Nephron progenitor cell (in vitro differentiated cells): ENCODE measurements at regions not wholly inside any gene's neighbourhood (a gene's known extent, or its start where the extent isn't known, plus 50 kb on each side); places are given as distances from the start of the nearest gene placed in this dataset.
A peak's percentile ranks its signal among the peaks of the same experiment; 100 is the strongest.
"Not testable (repeated sequence)": the region's sequence is repeated elsewhere in the genome, so short reads cannot be mapped to it uniquely, and the experiment has no call there.

Experiments
- DNase-seq: peaks from one replicate; pipeline ENCODE4 v3.0.0; 2021
- H3K27ac Mint-ChIP-seq: 2 replicates; pipeline ENCODE4 v1.8.0; 2021; ENCODE audit warnings: mild to moderate bottlenecking, moderate library complexity, mixed read lengths
- H3K27me3 Mint-ChIP-seq: 2 replicates; pipeline ENCODE4 v1.8.0; 2021; ENCODE audit warnings: mild to moderate bottlenecking, low read depth, mixed read lengths; ENCODE audit not compliant: poor library complexity
- H3K36me3 Mint-ChIP-seq: 2 replicates; pipeline ENCODE4 v1.8.0; 2021; ENCODE audit warnings: low read depth, mixed read lengths
- H3K4me1 Mint-ChIP-seq: 2 replicates; pipeline ENCODE4 v1.8.0; 2021; ENCODE audit warnings: mixed read lengths
- H3K4me3 Mint-ChIP-seq: 2 replicates; pipeline ENCODE4 v1.8.0; 2021; ENCODE audit warnings: mild to moderate bottlenecking, moderate library complexity, mixed read lengths
- H3K9me3 Mint-ChIP-seq: 2 replicates; pipeline ENCODE4 v1.8.0; 2021; ENCODE audit warnings: mild to moderate bottlenecking, moderate library complexity, mixed read lengths
- CTCF ChIP-seq: fragments of 200-600 bp; sonication (generic); IDR thresholded peaks from 2 replicates; pipeline ENCODE4 v1.5.0; 2021; ENCODE audit warnings: antibody characterized with exemption

GRCh38 chr3:18086760-18087159 is 338.4 kb downstream of the SATB1 start:
- H3K4me3 Mint-ChIP-seq: no peak overlapping the region
- no peak for DNase-seq
- peaks cover 9% of the 10 kb centered on the region for H3K27me3 Mint-ChIP-seq
- peaks cover 3% of the 10 kb centered on the region for H3K9me3 Mint-ChIP-seq
- peaks cover 15% of the 10 kb centered on the region for H3K36me3 Mint-ChIP-seq
- no peak overlapping the region for H3K27ac Mint-ChIP-seq
- peaks cover 34% of the 10 kb centered on the region for H3K4me1 Mint-ChIP-seq
- TF ChIP-seq CTCF: no peak

- Mint-ChIP-seq H3K4me3 (no peak overlapping the region), H3K4me1 (peaks cover 34% of the 10 kb centered on the region), H3K27ac (peak overlapping the region; percentile 81), H3K36me3 (peaks cover 15% of the 10 kb centered on the region), H3K27me3 (peaks cover 9% of the 10 kb centered on the region), H3K9me3 (peaks cover 3% of the 10 kb centered on the region)
- DNase-seq: peak; percentile 6
- TF ChIP-seq CTCF: no peak
These were observed 339.1 kb downstream of the SATB1 start for GRCh38 chr3:18086078-18086477.

- Mint-ChIP-seq H3K4me3 (peak overlapping the region; percentile 26), H3K36me3 (peaks cover 15% of the 10 kb centered on the region), H3K27ac (peak overlapping the region; percentile 6), H3K27me3 (peaks cover 9% of the 10 kb centered on the region), H3K4me1 (peaks cover 34% of the 10 kb centered on the region), H3K9me3 (peaks cover 3% of the 10 kb centered on the region)
- DNase-seq: no peak
- no peak for TF ChIP-seq CTCF
These were observed 339.7 kb downstream of the SATB1 start for GRCh38 chr3:18085429-18085828.

GRCh38 chr3:18083273-18083590 is 340.8 kb upstream of the TBC1D5 start:
- Mint-ChIP-seq H3K4me1 (peaks cover 31% of the 10 kb centered on the region), H3K36me3 (peaks cover 15% of the 10 kb centered on the region), H3K27ac (peak overlapping the region; percentile 58)
- not testable (repeated sequence) for DNase-seq, H3K4me3 Mint-ChIP-seq, H3K9me3 Mint-ChIP-seq, H3K27me3 Mint-ChIP-seq

GRCh38 chr3:18082551-18083272 is 340.3 kb upstream of the TBC1D5 start:
- Mint-ChIP-seq H3K27me3 (no peaks in the 10 kb centered on the region), H3K27ac (peak overlapping the region; percentile 58), H3K9me3 (peaks cover 3% of the 10 kb centered on the region), H3K4me3 (no peak overlapping the region), H3K4me1 (peaks cover 26% of the 10 kb centered on the region), H3K36me3 (peaks cover 15% of the 10 kb centered on the region)
- DNase-seq: no peak
- no peak for TF ChIP-seq CTCF

- H3K36me3 Mint-ChIP-seq: peaks cover 23% of the 10 kb centered on the region
- H3K9me3 Mint-ChIP-seq: peaks cover 3% of the 10 kb centered on the region
- no peak overlapping the region for H3K4me3 Mint-ChIP-seq
- H3K27ac Mint-ChIP-seq: no peak overlapping the region
- no peaks in the 10 kb centered on the region for H3K27me3 Mint-ChIP-seq
- H3K4me1 Mint-ChIP-seq: peaks cover 22% of the 10 kb centered on the region
- DNase-seq: no peak
- no peak for TF ChIP-seq CTCF
These were observed 337.8 kb upstream of the TBC1D5 start for GRCh38 chr3:18080198-18080689.
